Body of pancreas (tissue), 4 donors: ENCODE measurements at regions not wholly inside any gene's neighbourhood (a gene's known extent, or its start where the extent isn't known, plus 50 kb on each side); places are given as distances from the start of the nearest gene placed in this dataset.

Experiments used
- CTCF ChIP-seq, 7 experiments: fragments of 450-650 bp in 4 of 7; fragments of 200-600 bp in 3 of 7; sonication (generic) in 3 of 7; IDR thresholded peaks; one replicate each; pipeline ENCODE4 v1.5.1; 2016 to 2019; ENCODE audit warnings: antibody characterized with exemption in 7 of 7
- POLR2A ChIP-seq, 3 donors: fragments of 450-650 bp; IDR thresholded peaks; one replicate each; pipeline ENCODE4 v1.6.1; 2016; ENCODE audit warnings: antibody characterized with exemption in 3 of 3, mild to moderate bottlenecking in 2 of 3

- TF ChIP-seq CTCF (IDR thresholded peaks at IDR 0.05) (no peak), POLR2A (IDR thresholded peaks at IDR 0.05) (no peak)
These were observed 994.0 kb upstream of the FLRT2 start for GRCh38 chr14:84535976-84536375.
